Coronary artery (tissue), 2 donors: ENCODE measurements at regions not wholly inside any gene's neighbourhood (a gene's known extent, or its start where the extent isn't known, plus 50 kb on each side); places are given as distances from the start of the nearest gene placed in this dataset.
"Not testable (repeated sequence)": the region's sequence is repeated elsewhere in the genome, so short reads cannot be mapped to it uniquely, and the experiment has no call there.

Experiments used
- DNase-seq: peaks from one replicate; pipeline ENCODE4 v3.0.0-alpha.2; 2017; ENCODE audit warnings: low spot score
- H3K27ac ChIP-seq, 2 donors: fragments of 200-600 bp; sonication (generic); one replicate each; pipeline ENCODE4 v1.5.1; 2016 to 2019
- H3K4me3 ChIP-seq: fragments of 200-600 bp; sonication (generic); 2 replicates; pipeline ENCODE4 v1.5.1; 2016; ENCODE audit warnings: mild to moderate bottlenecking, moderate library complexity
- TF ChIP-seq, protein P1 (sequence below): fragments of 200-600 bp; sonication (generic); IDR thresholded peaks from one replicate; pipeline ENCODE4 v1.5.1; 2019; ENCODE audit warnings: antibody characterized with exemption

GRCh38 chr14:35201066-35201465 lies 78.7 kb downstream of the PRORP start:
- Histone ChIP-seq H3K27ac (no peak overlapping the region), H3K4me3 (no peak overlapping the region)
- no peak for DNase-seq
- TF ChIP-seq, protein P1, sequence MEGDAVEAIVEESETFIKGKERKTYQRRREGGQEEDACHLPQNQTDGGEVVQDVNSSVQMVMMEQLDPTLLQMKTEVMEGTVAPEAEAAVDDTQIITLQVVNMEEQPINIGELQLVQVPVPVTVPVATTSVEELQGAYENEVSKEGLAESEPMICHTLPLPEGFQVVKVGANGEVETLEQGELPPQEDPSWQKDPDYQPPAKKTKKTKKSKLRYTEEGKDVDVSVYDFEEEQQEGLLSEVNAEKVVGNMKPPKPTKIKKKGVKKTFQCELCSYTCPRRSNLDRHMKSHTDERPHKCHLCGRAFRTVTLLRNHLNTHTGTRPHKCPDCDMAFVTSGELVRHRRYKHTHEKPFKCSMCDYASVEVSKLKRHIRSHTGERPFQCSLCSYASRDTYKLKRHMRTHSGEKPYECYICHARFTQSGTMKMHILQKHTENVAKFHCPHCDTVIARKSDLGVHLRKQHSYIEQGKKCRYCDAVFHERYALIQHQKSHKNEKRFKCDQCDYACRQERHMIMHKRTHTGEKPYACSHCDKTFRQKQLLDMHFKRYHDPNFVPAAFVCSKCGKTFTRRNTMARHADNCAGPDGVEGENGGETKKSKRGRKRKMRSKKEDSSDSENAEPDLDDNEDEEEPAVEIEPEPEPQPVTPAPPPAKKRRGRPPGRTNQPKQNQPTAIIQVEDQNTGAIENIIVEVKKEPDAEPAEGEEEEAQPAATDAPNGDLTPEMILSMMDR, result no peak

DNA sequence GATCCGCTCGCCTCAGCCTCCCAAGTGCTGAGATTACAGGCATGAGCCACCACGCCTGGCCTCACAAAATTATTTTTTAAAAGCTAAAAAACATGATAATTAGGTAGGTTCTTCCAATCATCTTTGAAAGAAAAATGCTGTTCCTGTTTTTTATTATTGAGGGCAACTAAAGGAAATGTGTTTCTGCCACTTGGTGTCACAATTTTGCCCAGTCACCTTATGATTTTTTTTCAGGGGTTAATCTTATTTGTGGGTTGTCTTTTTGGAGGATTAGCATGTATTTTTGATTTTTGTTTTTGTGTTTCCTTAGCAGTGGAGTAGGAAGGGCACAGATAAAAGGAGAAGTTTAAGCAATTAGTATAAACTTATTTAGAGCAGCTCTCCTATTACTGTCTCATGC lies 79.8 kb downstream of the PRORP start:
- Histone ChIP-seq H3K4me3 (no peak overlapping the region), H3K27ac (no peak overlapping the region)
- TF ChIP-seq, protein P1, result no peak
- DNase-seq, result no peak

DNA sequence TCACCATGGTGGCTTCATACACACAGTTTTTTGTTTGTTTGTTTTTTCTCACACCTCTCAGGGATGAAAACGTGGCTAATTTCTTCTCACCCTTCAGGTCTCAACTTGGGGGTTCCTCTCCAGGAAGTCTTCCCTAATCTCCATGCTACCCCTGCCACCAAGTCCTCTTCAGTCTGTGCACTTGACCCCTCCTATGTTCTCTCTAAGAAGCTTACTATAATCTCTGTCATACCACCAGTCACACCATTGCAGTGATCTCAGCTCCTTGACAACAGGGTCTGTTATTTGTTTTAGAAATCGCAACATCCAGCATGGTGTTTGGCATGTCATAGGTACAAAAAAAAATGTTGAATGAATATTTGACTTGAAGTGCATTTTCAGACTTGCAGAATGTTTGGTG lies 83.4 kb downstream of the PRORP start:
- Histone ChIP-seq H3K27ac (no peak overlapping the region), H3K4me3 (no peak overlapping the region)
- TF ChIP-seq, protein P1, result no peak
- no peak for DNase-seq

DNA sequence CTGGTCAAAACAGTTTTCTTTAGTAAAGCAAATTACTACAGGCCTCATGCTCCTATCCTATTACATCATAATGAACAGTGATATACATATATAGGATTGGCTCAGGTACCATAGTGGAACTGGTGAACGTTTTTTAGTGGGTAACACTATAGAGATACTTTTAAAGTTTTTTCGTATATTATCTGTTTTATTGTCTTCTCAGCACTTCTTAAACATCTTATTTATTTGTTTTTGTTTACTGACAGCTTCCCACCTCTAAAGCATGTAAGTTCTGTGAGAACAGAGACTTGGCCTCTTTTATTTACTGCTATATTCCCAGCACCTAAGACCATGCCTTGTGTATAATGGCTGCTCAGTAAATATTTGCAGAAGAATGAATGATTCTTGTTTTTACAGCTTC lies 81.1 kb upstream of the PSMA6 start:
- no peak for DNase-seq
- H3K4me3 ChIP-seq, result no peak overlapping the region
- H3K27ac ChIP-seq, result no peak overlapping the region
- TF ChIP-seq, protein P1, result no peak

- Histone ChIP-seq H3K27ac (no peak overlapping the region), H3K4me3 (no peak overlapping the region)
- TF ChIP-seq, protein P1, result no peak
- no peak for DNase-seq
Observed at GRCh38 chr14:35212471-35213142, 79.6 kb upstream of the PSMA6 start.

DNA sequence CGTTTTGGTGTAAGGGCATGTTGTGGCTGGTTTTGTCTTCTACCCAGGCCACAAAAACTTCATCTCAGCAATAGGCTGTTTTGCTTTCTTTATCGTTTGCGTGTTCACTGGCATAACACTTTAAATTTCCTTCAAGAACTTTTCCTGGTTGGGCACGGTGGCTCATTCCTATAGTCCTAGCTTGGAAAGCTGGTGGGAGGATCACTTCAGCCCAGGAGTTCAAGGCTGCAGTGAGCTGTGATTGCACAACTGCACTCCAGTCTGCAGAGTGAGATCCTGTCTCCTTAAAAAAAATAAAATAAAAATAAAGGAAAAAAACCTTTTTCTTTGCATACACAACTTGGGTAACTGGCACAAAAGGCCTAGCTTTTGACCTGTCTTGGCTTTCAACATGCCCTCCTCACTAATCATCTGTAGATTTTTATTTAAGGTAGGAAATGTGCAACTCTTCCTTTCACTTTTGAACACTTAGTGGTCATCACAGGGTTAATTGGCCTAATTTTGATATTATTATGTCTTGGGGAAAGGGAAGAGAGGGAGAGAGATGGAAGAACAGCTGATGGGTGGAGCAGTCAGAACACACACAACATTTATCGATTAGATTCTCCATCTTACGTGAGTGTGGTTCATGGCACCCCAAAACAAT lies 78.9 kb upstream of the PSMA6 start:
- Histone ChIP-seq H3K4me3 (no peak overlapping the region), H3K27ac (no peak overlapping the region)
- TF ChIP-seq, protein P1, result no peak
- DNase-seq, result no peak

GRCh38 chr14:35213869-35214387 lies 78.3 kb upstream of the PSMA6 start:
- DNase-seq, result no peak
- TF ChIP-seq, protein P1, result no peak
- H3K27ac ChIP-seq, result peak overlapping the region in 1 of 2 donors; percentile 47
- H3K4me3 ChIP-seq, result no peak overlapping the region

DNA sequence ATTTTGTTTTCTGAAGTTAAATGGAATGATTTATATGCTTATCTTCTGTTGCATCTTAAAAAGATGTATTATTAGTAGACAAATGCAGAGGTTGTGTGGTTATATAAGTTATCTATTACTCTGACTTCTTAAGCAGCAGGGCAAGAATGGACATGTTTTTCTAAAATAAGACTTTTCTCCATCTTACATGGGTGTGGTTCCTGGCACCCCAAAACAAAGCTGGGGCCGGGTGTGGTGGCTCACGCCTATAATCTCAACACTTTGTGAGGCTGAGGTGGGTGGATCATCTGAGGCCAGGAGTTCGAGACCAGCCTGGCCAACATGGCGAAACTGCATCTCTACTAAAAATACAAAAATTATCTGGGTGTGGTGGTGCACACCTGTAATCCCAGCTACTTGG lies 77.8 kb upstream of the PSMA6 start:
- not testable (repeated sequence) for H3K4me3 ChIP-seq, DNase-seq
- peak overlapping the region in 1 of 2 donors; percentile 47 for H3K27ac ChIP-seq
